Mesenchymal stem cell (in vitro differentiated cells and primary cell): ENCODE measurements at regions not wholly inside any gene's neighbourhood (a gene's known extent, or its start where the extent isn't known, plus 50 kb on each side); places are given as distances from the start of the nearest gene placed in this dataset.
"Not testable (repeated sequence)": the region's sequence is repeated elsewhere in the genome, so short reads cannot be mapped to it uniquely, and the experiment has no call there.

Experiments
- DNase-seq: peaks from one replicate; pipeline ENCODE4 v3.0.0-alpha.2; 2013
- H2AFZ ChIP-seq: one replicate; pipeline ENCODE4 v1.6.1; 2013; ENCODE audit warnings: low read depth, mild to moderate bottlenecking, control low read depth, inconsistent platforms, low read length, moderate library complexity
- H2AK5ac ChIP-seq: 2 replicates; pipeline ENCODE4 v1.6.1; 2013; ENCODE audit warnings: low read length, moderate library complexity, mild to moderate bottlenecking, inconsistent platforms; ENCODE audit not compliant: severe bottlenecking
- H2BK120ac ChIP-seq: one replicate; pipeline ENCODE4 v1.6.1; 2013; ENCODE audit warnings: low read depth, mild to moderate bottlenecking, inconsistent platforms, low read length, moderate library complexity
- H2BK12ac ChIP-seq, 2 experiments: one replicate each; pipeline ENCODE4 v1.6.1; 2013; ENCODE audit warnings: inconsistent platforms in 2 of 2, low read length in 2 of 2, mild to moderate bottlenecking in 2 of 2, moderate library complexity in 2 of 2, control low read depth in 1 of 2
- H2BK15ac ChIP-seq: one replicate; pipeline ENCODE4 v1.6.1; 2013; ENCODE audit warnings: mild to moderate bottlenecking, low read depth, inconsistent platforms; ENCODE audit not compliant: poor library complexity, severe bottlenecking
- H2BK5ac ChIP-seq: 2 replicates; pipeline ENCODE4 v1.6.1; 2013; ENCODE audit warnings: low read depth, mild to moderate bottlenecking, low read length, control low read depth, inconsistent platforms; ENCODE audit not compliant: poor library complexity, severe bottlenecking
- H3K14ac ChIP-seq, 2 experiments: one replicate each; pipeline ENCODE4 v1.6.1; 2013; ENCODE audit warnings: inconsistent platforms in 2 of 2, low read length in 2 of 2, control low read depth in 1 of 2, mild to moderate bottlenecking in 1 of 2, moderate library complexity in 1 of 2
- H3K18ac ChIP-seq, 2 experiments: one replicate each; pipeline ENCODE4 v1.6.1; 2013; ENCODE audit warnings: inconsistent platforms in 2 of 2, low read length in 2 of 2, control low read depth in 1 of 2, low read depth in 1 of 2, mild to moderate bottlenecking in 1 of 2
- H3K23ac ChIP-seq, 2 experiments: one replicate each; pipeline ENCODE4 v1.6.1; 2013; ENCODE audit warnings: inconsistent platforms in 2 of 2, low read length in 2 of 2, mild to moderate bottlenecking in 2 of 2, moderate library complexity in 2 of 2, control low read depth in 1 of 2
- H3K27ac ChIP-seq: 2 replicates; pipeline ENCODE4 v1.5.1; 2013; ENCODE audit warnings: mild to moderate bottlenecking, moderate library complexity, low read length, control low read depth, inconsistent platforms; ENCODE audit not compliant: poor library complexity, severe bottlenecking
- H3K27me3 ChIP-seq, 2 experiments: 2 replicates each; pipeline versions ENCODE4 v1.6.1 to v1.7.0; 2013; ENCODE audit warnings: low read length in 2 of 2, mild to moderate bottlenecking in 2 of 2, moderate library complexity in 2 of 2, control low read depth in 1 of 2, inconsistent platforms in 1 of 2; ENCODE audit not compliant: control insufficient read depth in 1 of 2, insufficient read depth in 1 of 2
- H3K36me3 ChIP-seq, 2 experiments: 2 replicates each; pipeline versions ENCODE4 v1.6.1 to v1.7.0; 2013; ENCODE audit warnings: low read length in 2 of 2, control low read depth in 1 of 2, inconsistent platforms in 1 of 2, low read depth in 1 of 2, mild to moderate bottlenecking in 1 of 2; ENCODE audit not compliant: insufficient read depth in 2 of 2, control insufficient read depth in 1 of 2
- H3K4ac ChIP-seq, 2 experiments: one replicate each; pipeline ENCODE4 v1.6.1; 2013; ENCODE audit warnings: inconsistent platforms in 2 of 2, low read length in 2 of 2, mild to moderate bottlenecking in 2 of 2, moderate library complexity in 2 of 2, control low read depth in 1 of 2, low read depth in 1 of 2
- H3K4me1 ChIP-seq: 2 replicates; pipeline ENCODE4 v1.6.1; 2013; ENCODE audit warnings: low read depth, low read length, control low read depth; ENCODE audit not compliant: control insufficient read depth, insufficient read depth
- H3K4me2 ChIP-seq: 2 replicates; pipeline ENCODE4 v1.6.1; 2013; ENCODE audit warnings: low read length, mild to moderate bottlenecking, inconsistent platforms; ENCODE audit not compliant: poor library complexity, severe bottlenecking
- H3K4me3 ChIP-seq, 2 experiments: 2 replicates each; pipeline versions ENCODE4 v1.5.1 to v1.7.0; 2013; ENCODE audit warnings: low read length in 2 of 2, mild to moderate bottlenecking in 2 of 2, control low read depth in 1 of 2, low read depth in 1 of 2; ENCODE audit not compliant: insufficient read depth in 1 of 2
- H3K79me1 ChIP-seq: replicated peaks from 2 replicates; pipeline ENCODE4 v1.6.1; 2013; ENCODE audit warnings: mild to moderate bottlenecking, control low read depth, low read length, inconsistent platforms; ENCODE audit not compliant: poor library complexity, severe bottlenecking
- H3K9ac ChIP-seq: 2 replicates; pipeline ENCODE4 v1.7.0; 2013; ENCODE audit warnings: mild to moderate bottlenecking, low read length, moderate library complexity
- H3K9me3 ChIP-seq: 2 replicates; pipeline ENCODE4 v1.7.0; 2013; ENCODE audit warnings: mild to moderate bottlenecking, low read length; ENCODE audit not compliant: control insufficient read depth
- H4K8ac ChIP-seq: one replicate; pipeline ENCODE4 v1.6.1; 2013; ENCODE audit warnings: inconsistent platforms, mild to moderate bottlenecking, low read length, moderate library complexity
- H4K91ac ChIP-seq: one replicate; pipeline ENCODE4 v1.6.1; 2013; ENCODE audit warnings: mild to moderate bottlenecking, low read length, inconsistent platforms
- WGBS: methylation state at CpG from one replicate; pipeline ENCODE4 v1.1.7; 2013; ENCODE audit warnings: mixed read lengths; 5-methylcytosine and 5-hydroxymethylcytosine counted together

DNA sequence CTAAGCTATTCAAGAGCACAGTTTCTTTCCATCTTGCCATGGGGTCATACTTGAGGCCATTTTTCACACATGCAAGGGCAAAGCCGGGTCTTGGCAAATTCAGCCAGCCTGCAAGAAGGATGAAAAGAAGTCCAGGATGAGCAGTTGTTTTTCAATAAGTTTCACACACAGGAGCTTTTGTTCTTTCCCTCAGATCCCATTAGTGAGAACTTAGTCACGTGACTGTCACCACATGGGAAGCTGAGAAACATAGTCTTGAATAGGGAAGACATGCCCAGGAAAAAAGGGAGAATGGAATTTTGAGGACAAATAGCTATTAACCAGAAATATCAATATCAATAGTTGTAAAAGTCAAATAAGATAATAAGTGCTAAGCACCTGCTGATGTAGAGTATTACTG lies 137.7 kb downstream of the AHR start:
- Histone ChIP-seq H3K23ac (no peak overlapping the region), H3K9me3 (no peaks in the 10 kb centered on the region), H2AK5ac (no peak overlapping the region), H3K18ac (no peak overlapping the region), H3K14ac (no peak overlapping the region), H4K91ac (no peak overlapping the region), H2BK12ac (no peak overlapping the region), H3K4ac (no peak overlapping the region), H2BK120ac (no peak overlapping the region), H2BK5ac (no peak overlapping the region), H2AFZ (no peak overlapping the region), H3K4me2 (no peak overlapping the region), H2BK15ac (no peak overlapping the region), H3K27me3 (no peaks in the 10 kb centered on the region), H3K36me3 (peaks cover 0 to 3% of the 10 kb centered on the region in 2 experiments), H3K9ac (no peak overlapping the region), H3K79me1 (no peaks in the 10 kb centered on the region), H3K4me1 (no peaks in the 10 kb centered on the region), H3K4me3 (no peak overlapping the region), H3K27ac (no peak overlapping the region), H4K8ac (no peak overlapping the region)
- WGBS = 100% methylated on average over 1 of the region's 2 CpGs
- DNase-seq = no peak

DNA sequence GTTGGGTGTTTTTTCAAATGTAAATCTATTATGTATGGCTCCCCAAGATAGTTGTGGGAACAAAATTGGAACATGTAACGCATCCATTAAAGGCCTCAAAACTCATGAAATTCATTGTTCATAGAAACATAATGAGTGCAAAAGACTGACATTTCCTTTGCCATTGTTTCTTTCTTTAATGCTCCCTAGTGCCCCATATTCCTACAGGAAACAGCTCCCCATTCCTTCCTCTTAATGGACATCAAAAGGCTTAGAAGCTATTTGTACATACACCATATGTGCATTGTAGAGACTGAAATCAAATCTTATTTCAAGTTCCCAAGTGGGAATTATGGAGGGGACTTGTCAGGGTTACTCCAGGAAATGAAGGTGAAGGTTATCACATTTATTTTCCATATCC lies 139.1 kb downstream of the AHR start:
- Histone ChIP-seq H2BK12ac (no peak overlapping the region), H2BK5ac (no peak overlapping the region), H3K27ac (no peak overlapping the region), H3K79me1 (no peaks in the 10 kb centered on the region), H3K27me3 (no peaks in the 10 kb centered on the region), H3K18ac (no peak overlapping the region), H4K8ac (no peak overlapping the region), H3K4me1 (no peaks in the 10 kb centered on the region), H3K9ac (no peak overlapping the region), H2BK15ac (no peak overlapping the region), H3K14ac (no peak overlapping the region), H4K91ac (no peak overlapping the region), H3K9me3 (no peaks in the 10 kb centered on the region), H3K4me3 (no peak overlapping the region), H3K23ac (no peak overlapping the region), H2BK120ac (no peak overlapping the region), H3K36me3 (peaks cover 0 to 3% of the 10 kb centered on the region in 2 experiments), H3K4ac (no peak overlapping the region), H2AK5ac (no peak overlapping the region), H2AFZ (no peak overlapping the region), H3K4me2 (no peak overlapping the region)
- 100% methylated on average over 1 of the region's 1 CpG for WGBS
- DNase-seq = no peak

DNA sequence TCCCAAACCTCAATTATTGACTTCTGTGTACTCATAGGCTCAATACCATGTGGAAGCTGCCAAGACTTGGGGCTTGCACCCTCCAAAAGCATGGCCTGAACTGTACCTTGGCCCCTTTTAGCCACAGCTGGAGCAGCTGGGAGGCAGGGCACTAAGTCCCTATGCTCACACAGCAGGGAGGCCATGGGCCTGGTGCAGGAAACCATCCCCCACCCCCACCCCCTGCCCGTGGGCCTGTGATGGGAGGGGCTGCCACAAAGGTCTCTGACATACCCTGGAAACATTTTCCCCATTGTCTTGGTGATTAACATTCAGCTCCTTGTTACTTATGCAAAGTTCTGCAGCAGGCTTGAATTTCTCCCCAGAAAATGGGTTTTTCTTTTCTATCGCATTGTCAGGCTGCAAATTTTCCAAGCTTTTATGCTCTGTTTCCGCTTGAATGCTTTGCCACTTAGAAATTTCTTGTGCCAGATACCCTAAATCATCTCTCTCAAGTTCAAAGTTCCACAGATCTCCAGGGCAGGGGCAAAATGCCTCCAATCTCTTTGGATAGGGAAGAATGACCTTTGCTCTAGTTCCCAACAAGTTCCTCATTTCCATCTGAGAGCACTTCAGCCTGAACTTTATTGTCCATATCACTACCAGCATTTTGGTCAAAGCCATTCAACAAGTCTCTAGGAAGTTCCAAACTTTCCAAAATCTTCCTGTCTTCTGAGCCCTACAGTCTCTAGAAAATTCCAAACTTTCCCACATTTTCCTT lies 141.8 kb downstream of the AHR start:
- not testable (repeated sequence) for H2BK15ac ChIP-seq, H3K9ac ChIP-seq, H3K79me1 ChIP-seq, H4K8ac ChIP-seq, H3K4ac ChIP-seq, H2BK12ac ChIP-seq, H3K27me3 ChIP-seq, H3K23ac ChIP-seq, H4K91ac ChIP-seq, H3K36me3 ChIP-seq, H2BK5ac ChIP-seq, H3K27ac ChIP-seq, H3K4me1 ChIP-seq, H3K4me3 ChIP-seq, H3K14ac ChIP-seq, H2BK120ac ChIP-seq, H2AFZ ChIP-seq, H3K4me2 ChIP-seq, H3K18ac ChIP-seq, DNase-seq, H2AK5ac ChIP-seq, H3K9me3 ChIP-seq
- 86% methylated on average over 3 of the region's 3 CpGs for WGBS

DNA sequence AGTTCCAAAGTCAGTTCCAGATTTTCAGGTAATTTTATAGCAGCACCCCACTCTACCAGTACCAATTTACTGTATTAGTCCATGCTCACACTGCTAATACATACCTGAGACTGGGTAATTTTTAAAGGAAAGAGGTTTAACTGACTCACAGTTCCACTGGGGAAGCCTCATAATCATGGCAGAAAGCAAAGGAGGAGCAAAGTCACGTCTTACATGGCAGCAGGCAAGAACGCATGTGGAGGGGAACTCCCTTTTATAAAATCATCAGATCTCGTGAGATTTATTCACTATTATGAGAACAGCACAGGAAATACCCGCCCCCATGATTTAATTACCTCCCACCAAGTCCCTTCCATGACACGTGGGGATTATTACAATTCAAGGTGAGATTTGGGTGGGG lies 142.4 kb downstream of the AHR start:
- peaks cover 0 to 3% of the 10 kb centered on the region in 2 experiments for H3K36me3 ChIP-seq
- no peak overlapping the region for H3K14ac ChIP-seq
- no peak overlapping the region for H3K9ac ChIP-seq
- no peak overlapping the region for H2AK5ac ChIP-seq
- no peaks in the 10 kb centered on the region for H3K4me1 ChIP-seq
- no peak overlapping the region for H3K4ac ChIP-seq
- H3K18ac ChIP-seq = no peak overlapping the region
- H3K27ac ChIP-seq = no peak overlapping the region
- no peaks in the 10 kb centered on the region for H3K9me3 ChIP-seq
- no peak overlapping the region for H2BK5ac ChIP-seq
- no peak overlapping the region for H2AFZ ChIP-seq
- no peak overlapping the region for H3K4me3 ChIP-seq
- DNase-seq = no peak
- H3K27me3 ChIP-seq = no peaks in the 10 kb centered on the region
- no peak overlapping the region for H2BK15ac ChIP-seq
- H2BK120ac ChIP-seq = no peak overlapping the region
- no peak overlapping the region for H3K4me2 ChIP-seq
- no peak overlapping the region for H2BK12ac ChIP-seq
- no peak overlapping the region for H4K8ac ChIP-seq
- H4K91ac ChIP-seq = no peak overlapping the region
- no peaks in the 10 kb centered on the region for H3K79me1 ChIP-seq
- 92% methylated on average over 5 of the region's 5 CpGs for WGBS
- H3K23ac ChIP-seq = no peak overlapping the region
